OCI-LY7 (cell line): ENCODE measurements at regions not wholly inside any gene's neighbourhood (a gene's known extent, or its start where the extent isn't known, plus 50 kb on each side); places are given as distances from the start of the nearest gene placed in this dataset.

Source experiments
- BruUV-seq: library from RNA; stranded (reverse); fragments of 400-500 nt; replicated peaks from 2 replicates; lab custom pipeline; 2021; lab: Mats Ljungman, UMichigan
- CTCF ChIA-PET: fragments of 300-600 bp; sonication (Branson Sonifier 250); formaldehyde crosslinking; loops from one replicate; lab custom pipeline; 2022; ENCODE audit warnings: antibody characterized with exemption; ENCODE audit not compliant: unreplicated experiment; lab: Charles Lee
- POLR2A ChIA-PET: fragments of 300-600 bp; sonication (Branson Sonifier 250); formaldehyde crosslinking; loops from one replicate; lab custom pipeline; 2022; ENCODE audit warnings: antibody characterized with exemption; lab: Charles Lee
- DNase-seq: peaks from one replicate; pipeline ENCODE4 v3.0.0-alpha.2; 2015; ENCODE audit warnings: low spot score
- H2AFZ ChIP-seq: fragments of 200-600 bp; sonication (generic), shearing (Covaris generic); 2 replicates; pipeline ENCODE4 v1.6.1; 2014; ENCODE audit warnings: mild to moderate bottlenecking, antibody characterized with exemption, low read length, moderate library complexity
- H3K27ac ChIP-seq: fragments of 200-600 bp; sonication (generic); 2 replicates; pipeline ENCODE4 v1.5.1; 2014; ENCODE audit warnings: mixed run types, low read depth, mild to moderate bottlenecking, moderate library complexity, low read length, inconsistent platforms; ENCODE audit not compliant: poor library complexity, severe bottlenecking
- H3K36me3 ChIP-seq: fragments of 200-600 bp; sonication (generic); 2 replicates; pipeline ENCODE4 v1.6.1; 2014; ENCODE audit warnings: mild to moderate bottlenecking, antibody characterized with exemption, low read length, moderate library complexity, mixed read lengths; ENCODE audit not compliant: insufficient read depth
- H3K4me1 ChIP-seq: fragments of 200-600 bp; sonication (generic); 2 replicates; pipeline ENCODE4 v1.5.1; 2014; ENCODE audit warnings: mild to moderate bottlenecking, low read length; ENCODE audit not compliant: insufficient read depth, poor library complexity, severe bottlenecking
- H3K4me2 ChIP-seq: fragments of 200-600 bp; sonication (generic); 2 replicates; pipeline ENCODE4 v1.6.1; 2014; ENCODE audit warnings: mild to moderate bottlenecking, low read length
- H3K4me3 ChIP-seq: fragments of 200-600 bp; sonication (generic); 2 replicates; pipeline ENCODE4 v1.5.1; 2014; ENCODE audit warnings: mild to moderate bottlenecking, low read depth, low read length; ENCODE audit not compliant: poor library complexity, severe bottlenecking
- H3K79me2 ChIP-seq: fragments of 200-600 bp; sonication (generic); 2 replicates; pipeline ENCODE4 v1.6.1; 2016; ENCODE audit warnings: low read depth, mild to moderate bottlenecking, low read length, moderate library complexity, mixed read lengths; ENCODE audit not compliant: insufficient read depth
- H3K9me2 ChIP-seq: fragments of 200-600 bp; sonication (generic); 2 replicates; pipeline ENCODE4 v1.6.1; 2016; ENCODE audit warnings: mild to moderate bottlenecking, low read length, mixed read lengths; ENCODE audit not compliant: insufficient read depth
- H3K9me3 ChIP-seq: fragments of 200-600 bp; sonication (generic); 2 replicates; pipeline ENCODE4 v1.6.1; 2014; ENCODE audit warnings: mild to moderate bottlenecking, mixed run types, low read length, mixed read lengths
- H4K20me1 ChIP-seq: fragments of 200-600 bp; sonication (generic); 2 replicates; pipeline ENCODE4 v1.6.1; 2014; ENCODE audit warnings: mild to moderate bottlenecking, antibody characterized with exemption, low read length, moderate library complexity, mixed read lengths; ENCODE audit not compliant: insufficient read depth
- CTCF ChIP-seq: fragments of 200-600 bp; sonication (generic); conservative IDR thresholded peaks from 2 replicates; pipeline ENCODE4 v1.5.1; 2014; ENCODE audit warnings: mild to moderate bottlenecking, antibody characterized with exemption, low read length, moderate library complexity, mixed read lengths
- EZH2phosphoT487 ChIP-seq: fragments of 200-600 bp; sonication (generic); IDR thresholded peaks from 2 replicates; pipeline ENCODE4 v1.6.1; 2018; ENCODE audit warnings: low read depth, borderline replicate concordance, mild to moderate bottlenecking, mixed run types, antibody characterized with exemption, low read length, moderate library complexity, mixed read lengths
- intact Hi-C: fragments of 100-400 bp; cut with micrococcal nuclease; formaldehyde crosslinking; loops from one replicate; pipeline ENCODE4 v1.10.0; 2022; ENCODE audit not compliant: unreplicated experiment

- H3K4me1 ChIP-seq = no peaks in the 10 kb centered on the region
- H2AFZ ChIP-seq = no peak overlapping the region
- H3K27ac ChIP-seq = no peak overlapping the region
- H4K20me1 ChIP-seq = no peaks in the 10 kb centered on the region
- no peak for DNase-seq
- TF ChIP-seq CTCF (no peak), EZH2phosphoT487 (no peak)
- BruUV-seq = no TSS peak
- no peak overlapping the region for H3K4me3 ChIP-seq
- no peak overlapping the region for H3K4me2 ChIP-seq
- H3K79me2 ChIP-seq = no peaks in the 10 kb centered on the region
- ChIA-PET POLR2A (no interaction called here), CTCF (no interaction called here)
- no peaks in the 10 kb centered on the region for H3K9me2 ChIP-seq
- intact Hi-C loops = no loop called here
- no peaks in the 10 kb centered on the region for H3K36me3 ChIP-seq
- no peaks in the 10 kb centered on the region for H3K9me3 ChIP-seq
Observed at GRCh38 chr20:39865446-39865845, 823.6 kb downstream of the MAFB start.

GRCh38 chr20:39862470-39862891, 826.6 kb downstream of the MAFB start:
- no peak overlapping the region for H3K27ac ChIP-seq
- no peak overlapping the region for H3K4me2 ChIP-seq
- H2AFZ ChIP-seq = no peak overlapping the region
- BruUV-seq = no TSS peak
- H4K20me1 ChIP-seq = no peaks in the 10 kb centered on the region
- H3K9me3 ChIP-seq = no peaks in the 10 kb centered on the region
- intact Hi-C loops = no loop called here
- no peaks in the 10 kb centered on the region for H3K9me2 ChIP-seq
- no peak for DNase-seq
- H3K79me2 ChIP-seq = no peaks in the 10 kb centered on the region
- TF ChIP-seq CTCF = no peak
- no peak for TF ChIP-seq EZH2phosphoT487
- no peak overlapping the region for H3K4me3 ChIP-seq
- POLR2A ChIA-PET = interaction anchor here (0.7 kb wide), 1 partner anchor 440 kb away, joined by 3 read pairs; no protein-coding TSS in a partner anchor
- H3K36me3 ChIP-seq = no peaks in the 10 kb centered on the region
- CTCF ChIA-PET = no interaction called here
- H3K4me1 ChIP-seq = no peaks in the 10 kb centered on the region

GRCh38 chr20:39861381-39861780, 827.7 kb downstream of the MAFB start:
- BruUV-seq = no TSS peak

More at GRCh38 chr20:39861381-39861780, 827.7 kb downstream of the MAFB start:
- intact Hi-C loops = no loop called here
- no peaks in the 10 kb centered on the region for H3K4me1 ChIP-seq
- H3K4me3 ChIP-seq = no peak overlapping the region
- no peaks in the 10 kb centered on the region for H3K9me2 ChIP-seq
- no peak overlapping the region for H3K4me2 ChIP-seq
- H3K9me3 ChIP-seq = no peaks in the 10 kb centered on the region
- no peaks in the 10 kb centered on the region for H3K36me3 ChIP-seq
- no peak overlapping the region for H3K27ac ChIP-seq
- no peaks in the 10 kb centered on the region for H4K20me1 ChIP-seq
- POLR2A ChIA-PET = interaction anchor here (0.7 kb wide), 1 partner anchor 1359 kb away, joined by 5 read pairs; no protein-coding TSS in a partner anchor
- no peaks in the 10 kb centered on the region for H3K79me2 ChIP-seq
- CTCF ChIA-PET = no interaction called here
- TF ChIP-seq CTCF (no peak), EZH2phosphoT487 (no peak)
- DNase-seq = no peak
- no peak overlapping the region for H2AFZ ChIP-seq
